Body of pancreas (tissue), 4 donors: ENCODE measurements at regions not wholly inside any gene's neighbourhood (a gene's known extent, or its start where the extent isn't known, plus 50 kb on each side); places are given as distances from the start of the nearest gene placed in this dataset.

ENCODE experiments used
- POLR2A ChIP-seq, 3 donors: fragments of 450-650 bp; IDR thresholded peaks; one replicate each; pipeline ENCODE4 v1.6.1; 2016; ENCODE audit warnings: antibody characterized with exemption in 3 of 3, mild to moderate bottlenecking in 2 of 3
- TF ChIP-seq, protein P1 (sequence below), 7 experiments: fragments of 450-650 bp in 4 of 7; fragments of 200-600 bp in 3 of 7; sonication (generic) in 3 of 7; IDR thresholded peaks; one replicate each; pipeline ENCODE4 v1.5.1; 2016 to 2019; ENCODE audit warnings: antibody characterized with exemption in 7 of 7

DNA sequence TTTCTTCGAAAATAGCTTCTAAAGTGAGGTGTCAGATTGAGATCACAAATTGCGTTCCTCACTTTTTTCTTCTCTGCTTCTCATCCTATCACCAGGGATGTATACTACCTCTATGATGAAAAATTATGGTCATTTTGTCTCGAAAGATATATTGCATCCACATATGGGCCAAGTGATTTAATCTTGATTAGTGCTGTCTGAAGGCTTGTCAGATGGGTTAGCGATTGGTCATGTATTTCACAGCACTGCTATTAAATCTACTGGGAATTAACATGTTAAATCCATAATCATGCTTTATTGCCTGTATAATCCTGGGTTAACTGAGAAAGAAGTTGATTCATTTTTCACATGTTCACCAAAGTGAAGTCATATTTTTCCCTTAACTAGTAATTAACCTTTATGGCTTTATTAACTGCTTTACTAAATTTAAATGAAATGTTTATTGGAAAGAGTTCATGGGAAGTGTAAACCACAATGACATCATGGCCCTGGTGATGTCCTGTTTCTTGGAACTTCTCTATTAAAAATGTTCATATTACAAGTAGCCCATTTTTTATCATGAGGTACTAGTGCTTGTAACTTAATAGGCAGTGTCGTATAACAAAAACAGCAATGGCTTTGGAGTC is 193.3 kb downstream of the SMC2 start:
- TF ChIP-seq, protein P1, sequence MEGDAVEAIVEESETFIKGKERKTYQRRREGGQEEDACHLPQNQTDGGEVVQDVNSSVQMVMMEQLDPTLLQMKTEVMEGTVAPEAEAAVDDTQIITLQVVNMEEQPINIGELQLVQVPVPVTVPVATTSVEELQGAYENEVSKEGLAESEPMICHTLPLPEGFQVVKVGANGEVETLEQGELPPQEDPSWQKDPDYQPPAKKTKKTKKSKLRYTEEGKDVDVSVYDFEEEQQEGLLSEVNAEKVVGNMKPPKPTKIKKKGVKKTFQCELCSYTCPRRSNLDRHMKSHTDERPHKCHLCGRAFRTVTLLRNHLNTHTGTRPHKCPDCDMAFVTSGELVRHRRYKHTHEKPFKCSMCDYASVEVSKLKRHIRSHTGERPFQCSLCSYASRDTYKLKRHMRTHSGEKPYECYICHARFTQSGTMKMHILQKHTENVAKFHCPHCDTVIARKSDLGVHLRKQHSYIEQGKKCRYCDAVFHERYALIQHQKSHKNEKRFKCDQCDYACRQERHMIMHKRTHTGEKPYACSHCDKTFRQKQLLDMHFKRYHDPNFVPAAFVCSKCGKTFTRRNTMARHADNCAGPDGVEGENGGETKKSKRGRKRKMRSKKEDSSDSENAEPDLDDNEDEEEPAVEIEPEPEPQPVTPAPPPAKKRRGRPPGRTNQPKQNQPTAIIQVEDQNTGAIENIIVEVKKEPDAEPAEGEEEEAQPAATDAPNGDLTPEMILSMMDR (IDR thresholded peaks at IDR 0.05), result no peak
- no peak for TF ChIP-seq POLR2A (IDR thresholded peaks at IDR 0.05)
